Esophagus muscularis mucosa (tissue), 4 donors: ENCODE measurements at regions not wholly inside any gene's neighbourhood (a gene's known extent, or its start where the extent isn't known, plus 50 kb on each side); places are given as distances from the start of the nearest gene placed in this dataset.

ENCODE experiments used
- DNase-seq: peaks from one replicate; pipeline ENCODE4 v3.0.0-alpha.2; 2017; ENCODE audit errors: extremely low spot score
- H3K27ac ChIP-seq, 4 donors: fragments of 200-600 bp; sonication (generic); replicated peaks in 1 of 4; 1 replicate in 3 of 4; 2 replicates in 1 of 4; pipeline ENCODE4 v1.5.1; 2016 to 2019; ENCODE audit warnings: mild to moderate bottlenecking in 1 of 4
- H3K27me3 ChIP-seq, 4 donors: fragments of 200-600 bp; sonication (generic); one replicate each; pipeline versions ENCODE4 v1.5.1 to v1.6.0; 2016 to 2019
- H3K36me3 ChIP-seq, 4 donors: fragments of 200-600 bp; sonication (generic); one replicate each; pipeline ENCODE4 v1.5.1; 2016 to 2019
- H3K4me1 ChIP-seq, 4 donors: fragments of 200-600 bp; sonication (generic); one replicate each; pipeline ENCODE4 v1.5.1; 2016 to 2019
- H3K4me3 ChIP-seq, 4 donors: fragments of 200-600 bp; sonication (generic); 1 replicate in 2 of 4; 2 replicates in 2 of 4; pipeline ENCODE4 v1.5.1; 2016 to 2019; ENCODE audit warnings: mild to moderate bottlenecking in 4 of 4, moderate library complexity in 1 of 4
- H3K9me3 ChIP-seq, 4 donors: fragments of 200-600 bp; sonication (generic); 1 replicate in 3 of 4; 2 replicates in 1 of 4; pipeline ENCODE4 v1.5.1; 2016 to 2019
- CTCF ChIP-seq, 3 experiments: fragments of 200-600 bp in 2 of 3; fragments of 450-650 bp in 1 of 3; sonication (generic) in 2 of 3; IDR thresholded peaks; one replicate each; pipeline ENCODE4 v1.5.1; 2017 to 2019; ENCODE audit warnings: antibody characterized with exemption in 3 of 3, mild to moderate bottlenecking in 2 of 3, moderate library complexity in 1 of 3
- EP300 ChIP-seq: sonication (generic); formaldehyde crosslinking; IDR thresholded peaks from one replicate; pipeline ENCODE4 v1.6.1; 2017; ENCODE audit warnings: antibody characterized with exemption
- POLR2A ChIP-seq: fragments of 450-650 bp; IDR thresholded peaks from one replicate; pipeline ENCODE4 v1.6.1; 2017; ENCODE audit warnings: antibody characterized with exemption, moderate library complexity, mild to moderate bottlenecking, low read depth
- POLR2AphosphoS5 ChIP-seq, 2 donors: sonication (generic); formaldehyde crosslinking; IDR thresholded peaks; one replicate each; pipeline ENCODE4 v1.6.1; 2017; ENCODE audit warnings: antibody characterized with exemption in 2 of 2
- WGBS: methylation state at CpG from one replicate; pipeline ENCODE4 v1.1.5; 2018; 5-methylcytosine and 5-hydroxymethylcytosine counted together
- intact Hi-C: fragments of 100-400 bp; cut with DNase I; formaldehyde crosslinking; loops from one replicate; pipeline ENCODE4 v1.15.1; 2023

- TF ChIP-seq POLR2A (no peak), CTCF (IDR thresholded peaks at IDR 0.05) (no peak)
- Histone ChIP-seq H3K4me1 (peaks cover 43 to 58% (median 52%) of the 10 kb centered on the region in 4 donors), H3K27ac (peak overlapping the region in 3 of 4 donors; percentile 42 to 82 (median 59)), H3K9me3 (no peaks in the 10 kb centered on the region), H3K36me3 (no peaks in the 10 kb centered on the region), H3K4me3 (no peak overlapping the region), H3K27me3 (no peaks in the 10 kb centered on the region)
- intact Hi-C loops: no loop called here
- 83% methylated on average over 13 of the region's 14 CpGs for WGBS
- DNase-seq: peak; percentile 78
Observed at GRCh38 chr10:128855618-128856428, 611.2 kb upstream of the MGMT start.

- no peaks in the 10 kb centered on the region for H3K36me3 ChIP-seq
- H3K27ac ChIP-seq: no peak overlapping the region
- DNase-seq: peak; percentile 24
- H3K9me3 ChIP-seq: no peaks in the 10 kb centered on the region
- TF ChIP-seq POLR2AphosphoS5 (IDR thresholded peaks at IDR 0.05): no peak
- peak; percentile 36 to 54 (median 53) for TF ChIP-seq CTCF (IDR thresholded peaks at IDR 0.05)
- WGBS: 68% methylated on average over 7 of the region's 8 CpGs
- no peaks in the 10 kb centered on the region for H3K27me3 ChIP-seq
- H3K4me1 ChIP-seq: peaks cover 13 to 20% (median 15%) of the 10 kb centered on the region in 4 donors
- intact Hi-C loops: loop anchor here (5.0 kb wide), 1 partner anchor 228 kb away; no protein-coding TSS in a partner anchor
- H3K4me3 ChIP-seq: no peak overlapping the region
Observed at GRCh38 chr10:128859738-128860386, 607.2 kb upstream of the MGMT start.

GRCh38 chr10:128860574-128860973 is 606.5 kb upstream of the MGMT start:
- Histone ChIP-seq H3K27me3 (no peaks in the 10 kb centered on the region), H3K4me3 (no peak overlapping the region), H3K27ac (no peak overlapping the region), H3K4me1 (peaks cover 6 to 13% (median 9%) of the 10 kb centered on the region in 4 donors), H3K9me3 (no peaks in the 10 kb centered on the region), H3K36me3 (no peaks in the 10 kb centered on the region)
- DNase-seq: peak; percentile 55
- TF ChIP-seq CTCF (IDR thresholded peaks at IDR 0.05): no peak
- TF ChIP-seq EP300: no peak
- TF ChIP-seq POLR2A: no peak
- TF ChIP-seq POLR2AphosphoS5 (IDR thresholded peaks at IDR 0.05): no peak
- 78% methylated on average over 9 of the region's 9 CpGs for WGBS
- intact Hi-C loops: loop anchor here (5.0 kb wide), 1 partner anchor 228 kb away; no protein-coding TSS in a partner anchor

GRCh38 chr10:128861018-128861901 is 605.8 kb upstream of the MGMT start:
- 90% methylated on average over 15 of the region's 15 CpGs for WGBS
- H3K4me1 ChIP-seq: peaks cover 0 to 6% (median 2%) of the 10 kb centered on the region in 4 donors
- peak; percentile 87 for DNase-seq
- no peak overlapping the region for H3K27ac ChIP-seq
- no peaks in the 10 kb centered on the region for H3K27me3 ChIP-seq
- H3K36me3 ChIP-seq: no peaks in the 10 kb centered on the region
- no peak for TF ChIP-seq POLR2AphosphoS5 (IDR thresholded peaks at IDR 0.05)
- TF ChIP-seq CTCF (IDR thresholded peaks at IDR 0.05): no peak
- no peak for TF ChIP-seq POLR2A
- no peak for TF ChIP-seq EP300
- H3K9me3 ChIP-seq: no peaks in the 10 kb centered on the region
- H3K4me3 ChIP-seq: no peak overlapping the region
- intact Hi-C loops: loop anchor here (5.0 kb wide), 1 partner anchor 229 kb away; no protein-coding TSS in a partner anchor
